ENCODE measurements at regions not wholly inside any gene's neighbourhood (a gene's known extent, or its start where the extent isn't known, plus 50 kb on each side); places are given as distances from the start of the nearest gene placed in this dataset.

GRCh38 chr19:31562966-31563612 lies 213.9 kb upstream of the TSHZ3 start:
- Histone ChIP-seq H2AK5ac (ENCODE audit: low read depth, low read length) (no peak overlapping the region), H2BK15ac (ENCODE audit: low read length) (no peak overlapping the region), H2AFZ (ENCODE audit: low read length) (peak overlapping the region; percentile 76), H2BK20ac (ENCODE audit: low read length) (no peak overlapping the region), H3K79me1 (ENCODE audit: low read depth, low read length) (no peaks in the 10 kb centered on the region), H4K91ac (replicated peaks; ENCODE audit: insufficient read length, low read length) (no peak overlapping the region), H4K8ac (ENCODE audit: extremely low read depth, insufficient read depth, low read length) (no peak overlapping the region), H3K56ac (replicated peaks; ENCODE audit: insufficient read length, low read depth, low read length) (no peak overlapping the region), H3K4me2 (ENCODE audit: insufficient read depth in 1 of 2, low read depth in 2 of 2, low read length in 2 of 2) (no peak overlapping the region), H3K14ac (ENCODE audit: insufficient read length) (no peak overlapping the region), H3K4me1 (replicated peaks in 1 of 4; ENCODE audit: control insufficient read depth in 3 of 4, insufficient read depth in 4 of 4, low read length in 3 of 4) (peaks cover 0 to 3% (median 0%) of the 10 kb centered on the region in 4 experiments; a peak in 2 of 7 replicates), H3K27me3 (replicated peaks in 1 of 4; ENCODE audit: control insufficient read depth in 3 of 4, extremely low read depth in 1 of 4, insufficient read depth in 3 of 4, low read length in 3 of 4) (no peaks in the 10 kb centered on the region), H3K23ac (ENCODE audit: insufficient read length) (no peak overlapping the region), H2BK12ac (ENCODE audit: low read depth, low read length) (peak overlapping the region; percentile 50; the same call in 1 of the 2 replicates), H3K27ac (ENCODE audit: low read depth, low read length) (no peak overlapping the region), H3K79me2 (ENCODE audit: control insufficient read depth in 1 of 2, insufficient read depth in 2 of 2, low read length in 2 of 2) (no peaks in the 10 kb centered on the region), H3K18ac (ENCODE audit: extremely low read depth, low read length) (no peak overlapping the region), H2BK5ac (ENCODE audit: low read depth, low read length) (no peak overlapping the region), H3K4me3 (ENCODE audit: extremely low read depth in 1 of 4, insufficient read depth in 2 of 4, low read depth in 3 of 4, low read length in 4 of 4) (no peak overlapping the region), H4K20me1 (replicated peaks in 1 of 2; ENCODE audit: control insufficient read depth in 1 of 2, insufficient read depth in 2 of 2, low read length in 2 of 2) (no peaks in the 10 kb centered on the region), H3K36me3 (ENCODE audit: control insufficient read depth in 2 of 4, insufficient read depth in 4 of 4, low read length in 3 of 4) (no peaks in the 10 kb centered on the region), H3K4ac (replicated peaks; ENCODE audit: insufficient read length, low read depth, low read length) (no peak overlapping the region), H4K5ac (ENCODE audit: insufficient read length, low read depth, low read length) (no peak overlapping the region), H3K9ac (replicated peaks in 1 of 4; ENCODE audit: extremely low read depth in 1 of 4, low read depth in 3 of 4, low read length in 3 of 4) (no peak overlapping the region), H2BK120ac (replicated peaks; ENCODE audit: low read depth, low read length) (no peak overlapping the region), H3K9me3 (ENCODE audit: insufficient read depth in 2 of 2, low read depth in 1 of 2, low read length in 1 of 2) (peaks cover 6 to 9% of the 10 kb centered on the region in 2 experiments; a peak in 3 of 4 replicates), H3K23me2 (ENCODE audit: low read depth, low read length) (no peaks in the 10 kb centered on the region; the same call in 1 of the 2 replicates)
- POLR2A ChIA-PET (ENCODE audit: partially characterized antibody) = interaction anchor here (0.6 kb wide), 1 partner anchor 213 kb away, joined by 3 read pairs; no protein-coding TSS in a partner anchor
- TF ChIP-seq E2F6 (IDR thresholded peaks at IDR 0.05) (0 out of 2 replicates have a peak, but pooled peaks have one; percentile 9), TCF12 (IDR thresholded peaks at IDR 0.05; ENCODE audit: low read depth, low read length) (no peak), TBP (IDR thresholded peaks at IDR 0.05; ENCODE audit: low read depth, low read length) (no peak), FOSL1 (IDR thresholded peaks at IDR 0.05; ENCODE audit: insufficient read depth, low read depth, low read length) (no peak), RAD21 (IDR thresholded peaks at IDR 0.05 in 1 of 2, conservative IDR thresholded peaks at IDR 0.05 in 1 of 2; ENCODE audit: low read depth in 2 of 2, low read length in 2 of 2) (peak in 1 of 2 experiments; percentile 24; a peak in 1 of 4 replicates), CTCF (IDR thresholded peaks at IDR 0.05; ENCODE audit: control extremely low read depth in 1 of 3, insufficient read depth in 1 of 3, low read depth in 1 of 3, low read length in 3 of 3) (peak in 2 of 3 experiments; percentile 19 to 60; a peak in 3 of 4 replicates)
- 87% methylated on average over 25 of the region's 25 CpGs; no CpG with 5 or more reads in 1 of the 2 experiments for WGBS, 2 experiments (ENCODE audit: extremely low coverage in 1 of 2, insufficient coverage in 1 of 2, insufficient read length in 1 of 2, insufficient replicate concordance in 2 of 2, low coverage in 1 of 2, low lambda C conversion rate in 2 of 2, missing lambda C conversion rate in 1 of 2)
- CTCF ChIA-PET (ENCODE audit: partially characterized antibody) = interaction anchor here (0.6 to 4.9 kb wide), 9 partner anchors 10 to 508 kb away, joined by 3 to 22 read pairs (median 5); no protein-coding TSS in a partner anchor
- FAIRE-seq (no peak), DNase-seq (ENCODE audit: low read depth in 1 of 2, low spot score in 2 of 2) (no peak)
